ENCODE measurements at regions not wholly inside any gene's neighbourhood (a gene's known extent, or its start where the extent isn't known, plus 50 kb on each side); places are given as distances from the start of the nearest gene placed in this dataset.

GRCh38 chr4:104763554-104764222, 269.0 kb upstream of the CXXC4 start:
- POLR2A ChIA-PET = no interaction called here
- no peak for TF ChIP-seq CTCF (IDR thresholded peaks at IDR 0.05; ENCODE audit: insufficient read depth, low read length, missing control alignments)
- H3K4me3 ChIP-seq (ENCODE audit: low read depth, low read length) = no peak overlapping the region
- no peak for DNase-seq (ENCODE audit: low read depth, low spot score)
- CTCF ChIA-PET = no interaction called here

- H3K4me3 ChIP-seq (ENCODE audit: low read depth, low read length) = no peak overlapping the region
- DNase-seq (ENCODE audit: low read depth, low spot score) = no peak
- ChIA-PET CTCF (no interaction called here), POLR2A (no interaction called here)
- no peak for TF ChIP-seq CTCF (IDR thresholded peaks at IDR 0.05; ENCODE audit: insufficient read depth, low read length, missing control alignments)
These were observed 272.0 kb upstream of the CXXC4 start for GRCh38 chr4:104766676-104767075.

GRCh38 chr4:104772849-104773248, 278.2 kb upstream of the CXXC4 start:
- DNase-seq (ENCODE audit: low read depth, low spot score) = no peak
- CTCF ChIA-PET = no interaction called here
- POLR2A ChIA-PET = no interaction called here
- no peak for TF ChIP-seq CTCF (IDR thresholded peaks at IDR 0.05; ENCODE audit: insufficient read depth, low read length, missing control alignments)
- no peak overlapping the region for H3K4me3 ChIP-seq (ENCODE audit: low read depth, low read length)

- no peak for DNase-seq (ENCODE audit: low read depth, low spot score)
- ChIA-PET CTCF (no interaction called here), POLR2A (no interaction called here)
- no peak for TF ChIP-seq CTCF (IDR thresholded peaks at IDR 0.05; ENCODE audit: insufficient read depth, low read length, missing control alignments)
- no peak overlapping the region for H3K4me3 ChIP-seq (ENCODE audit: low read depth, low read length)
These were observed 300.7 kb upstream of the CXXC4 start for GRCh38 chr4:104795264-104795939.

- ChIA-PET CTCF (no interaction called here), POLR2A (no interaction called here)
- TF ChIP-seq CTCF (IDR thresholded peaks at IDR 0.05; ENCODE audit: insufficient read depth, low read length, missing control alignments) = no peak
- H3K4me3 ChIP-seq (ENCODE audit: low read depth, low read length) = no peak overlapping the region
- DNase-seq (ENCODE audit: low read depth, low spot score) = no peak
These were observed 317.0 kb upstream of the CXXC4 start for GRCh38 chr4:104811727-104812126.

GRCh38 chr4:104815665-104816064, 321.0 kb upstream of the CXXC4 start:
- TF ChIP-seq CTCF (IDR thresholded peaks at IDR 0.05; ENCODE audit: insufficient read depth, low read length, missing control alignments) = no peak
- CTCF ChIA-PET = no interaction called here
- no peak overlapping the region for H3K4me3 ChIP-seq (ENCODE audit: low read depth, low read length)
- POLR2A ChIA-PET = no interaction called here
- no peak for DNase-seq (ENCODE audit: low read depth, low spot score)
